Activated T-helper 1 cell treated with anti-CD3 and anti-CD28 coated beads, Interleukin-12 subunit alpha, Interleukin-12 subunit beta, Interleukin-2, Interleukin-4 antibody, amounts not matched to agents 30 ng/mL and 10 ng/mL and 1 ng/mL, durations not matched to agents 14 hours and 24 hours and 36 hours (primary cell): ENCODE measurements at regions not wholly inside any gene's neighbourhood (a gene's known extent, or its start where the extent isn't known, plus 50 kb on each side); places are given as distances from the start of the nearest gene placed in this dataset.

Source experiments
- DNase-seq: peaks from one replicate; pipeline ENCODE4 v3.0.0; 2021; ENCODE audit warnings: low spot score
- H3K27ac Mint-ChIP-seq: one replicate; pipeline ENCODE4 v1.8.0; 2021; ENCODE audit warnings: mild to moderate bottlenecking, mixed read lengths
- H3K27me3 Mint-ChIP-seq: one replicate; pipeline ENCODE4 v1.8.0; 2022; ENCODE audit warnings: mild to moderate bottlenecking, moderate library complexity, mixed read lengths; ENCODE audit not compliant: insufficient read depth
- H3K36me3 Mint-ChIP-seq: one replicate; pipeline ENCODE4 v1.8.0; 2021; ENCODE audit warnings: low read depth, mixed read lengths
- H3K4me1 Mint-ChIP-seq: one replicate; pipeline ENCODE4 v1.8.0; 2021; ENCODE audit warnings: low read depth, mixed read lengths
- H3K4me3 Mint-ChIP-seq: one replicate; pipeline ENCODE4 v1.8.0; 2021; ENCODE audit warnings: mild to moderate bottlenecking, moderate library complexity, mixed read lengths
- H3K9me3 Mint-ChIP-seq: one replicate; pipeline ENCODE4 v1.8.0; 2021; ENCODE audit warnings: mixed read lengths
- intact Hi-C: fragments of 100-400 bp; cut with micrococcal nuclease; formaldehyde crosslinking; loops from one replicate; pipeline ENCODE4 v1.15.1; 2024

DNA sequence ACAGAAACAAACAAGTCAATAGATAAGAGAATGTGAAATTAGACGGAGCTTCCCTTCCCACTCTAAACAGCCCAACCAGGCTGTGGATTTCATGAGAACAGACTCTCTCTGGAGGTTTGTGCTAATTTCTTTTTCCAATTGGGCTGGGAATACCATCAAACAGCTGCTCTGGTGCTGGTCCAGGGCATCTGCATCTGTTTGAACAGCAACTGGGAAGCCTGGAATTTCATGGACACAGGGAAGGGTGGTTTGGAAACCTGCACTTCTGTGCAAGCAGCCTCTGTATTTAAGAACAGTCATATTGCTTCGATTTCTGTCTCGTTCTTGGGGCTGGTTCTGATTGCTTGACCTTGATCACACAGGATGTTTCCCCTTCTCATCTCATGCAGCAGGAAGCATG lies 88.7 kb downstream of the FOXL1 start:
- H3K4me1 Mint-ChIP-seq, result peaks cover 35% of the 10 kb centered on the region
- intact Hi-C loops, result no loop called here
- H3K36me3 Mint-ChIP-seq, result peaks cover 2% of the 10 kb centered on the region
- no peak overlapping the region for H3K4me3 Mint-ChIP-seq
- H3K9me3 Mint-ChIP-seq, result peaks cover 7% of the 10 kb centered on the region
- H3K27me3 Mint-ChIP-seq, result peaks cover 5% of the 10 kb centered on the region
- DNase-seq, result no peak
- H3K27ac Mint-ChIP-seq, result no peak overlapping the region

- Mint-ChIP-seq H3K4me3 (no peak overlapping the region), H3K9me3 (peaks cover 7% of the 10 kb centered on the region), H3K36me3 (peaks cover 2% of the 10 kb centered on the region), H3K27me3 (peaks cover 5% of the 10 kb centered on the region), H3K4me1 (peaks cover 32% of the 10 kb centered on the region), H3K27ac (no peak overlapping the region)
- DNase-seq, result no peak
- intact Hi-C loops, result no loop called here
Observed at GRCh38 chr16:86668136-86668910, 90.0 kb downstream of the FOXL1 start.

- Mint-ChIP-seq H3K27me3 (peaks cover 5% of the 10 kb centered on the region), H3K4me3 (no peak overlapping the region), H3K27ac (no peak overlapping the region), H3K4me1 (peaks cover 22% of the 10 kb centered on the region), H3K9me3 (peaks cover 6% of the 10 kb centered on the region), H3K36me3 (peaks cover 2% of the 10 kb centered on the region)
- no peak for DNase-seq
- intact Hi-C loops, result no loop called here
Observed at GRCh38 chr16:86669285-86669805, 91.0 kb downstream of the FOXL1 start.

DNA sequence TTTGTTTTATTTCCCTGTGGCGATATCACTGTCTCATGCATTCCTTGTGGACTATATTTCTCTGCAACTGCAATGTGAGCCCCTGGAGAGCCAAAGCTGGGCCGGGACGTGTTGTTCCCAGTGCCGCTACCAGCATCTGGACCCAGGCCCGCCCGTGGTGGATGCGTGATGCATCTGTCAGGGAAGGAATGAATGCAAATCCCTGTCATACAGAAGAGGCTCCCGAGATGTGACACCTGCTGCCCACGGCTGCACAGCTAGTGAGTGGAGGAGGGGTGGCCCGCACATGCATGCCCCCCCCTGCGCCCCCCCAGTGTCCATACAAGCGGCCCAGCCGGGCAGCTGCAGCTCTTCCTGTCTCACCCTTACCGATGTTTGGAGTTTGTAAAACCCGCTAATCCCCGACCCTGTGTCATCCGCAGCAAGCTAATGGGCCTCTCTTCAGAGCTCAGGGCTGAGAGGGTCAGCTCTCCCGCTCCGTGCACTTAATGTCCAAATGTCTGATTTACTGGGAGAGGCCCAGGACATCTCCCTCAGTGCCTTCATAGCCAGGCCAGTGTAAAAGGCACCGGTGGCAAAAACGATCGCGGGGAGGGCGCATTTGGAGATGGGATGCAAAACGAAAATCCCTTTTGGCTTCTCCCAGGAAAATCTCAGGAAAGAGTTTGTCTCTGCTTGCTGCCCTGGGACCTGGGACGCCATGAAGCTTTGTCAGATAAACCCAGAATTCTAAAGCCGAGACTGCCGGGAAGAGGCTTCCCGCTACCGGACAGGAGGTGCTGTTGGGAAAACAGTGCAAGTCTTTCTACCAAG lies 91.8 kb downstream of the FOXL1 start:
- H3K9me3 Mint-ChIP-seq, result no peaks in the 10 kb centered on the region
- H3K4me3 Mint-ChIP-seq, result no peak overlapping the region
- no peak for DNase-seq
- peaks cover 5% of the 10 kb centered on the region for H3K27me3 Mint-ChIP-seq
- H3K27ac Mint-ChIP-seq, result no peak overlapping the region
- H3K36me3 Mint-ChIP-seq, result no peaks in the 10 kb centered on the region
- H3K4me1 Mint-ChIP-seq, result peaks cover 14% of the 10 kb centered on the region
- intact Hi-C loops, result no loop called here

DNA sequence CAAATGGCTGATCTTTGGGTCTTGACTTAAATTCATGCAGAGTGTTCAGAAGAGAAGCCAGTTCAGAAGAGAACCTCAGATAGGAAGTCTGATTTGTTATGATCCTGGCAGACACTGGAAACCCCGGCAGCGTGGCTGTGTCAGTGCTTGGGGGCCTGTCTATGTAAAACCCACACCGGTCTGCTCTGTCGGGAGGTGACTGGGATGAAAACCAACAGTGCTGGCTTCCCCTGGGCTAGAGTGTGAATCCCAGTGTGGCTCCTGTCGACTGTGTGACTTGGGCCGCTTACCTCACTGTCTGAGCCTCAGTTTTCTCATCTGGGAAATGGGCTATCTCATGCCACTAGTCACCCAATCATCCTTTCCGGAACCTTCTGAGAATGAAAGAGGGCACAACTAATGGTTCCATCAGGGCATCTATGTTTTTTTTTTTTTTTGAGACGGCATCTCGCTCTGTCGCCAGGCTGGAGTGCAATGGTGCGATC lies 92.4 kb downstream of the FOXL1 start:
- no peak overlapping the region for H3K4me3 Mint-ChIP-seq
- H3K36me3 Mint-ChIP-seq, result no peaks in the 10 kb centered on the region
- H3K9me3 Mint-ChIP-seq, result no peaks in the 10 kb centered on the region
- H3K27ac Mint-ChIP-seq, result no peak overlapping the region
- DNase-seq, result no peak
- peaks cover 9% of the 10 kb centered on the region for H3K4me1 Mint-ChIP-seq
- intact Hi-C loops, result no loop called here
- peaks cover 5% of the 10 kb centered on the region for H3K27me3 Mint-ChIP-seq

DNA sequence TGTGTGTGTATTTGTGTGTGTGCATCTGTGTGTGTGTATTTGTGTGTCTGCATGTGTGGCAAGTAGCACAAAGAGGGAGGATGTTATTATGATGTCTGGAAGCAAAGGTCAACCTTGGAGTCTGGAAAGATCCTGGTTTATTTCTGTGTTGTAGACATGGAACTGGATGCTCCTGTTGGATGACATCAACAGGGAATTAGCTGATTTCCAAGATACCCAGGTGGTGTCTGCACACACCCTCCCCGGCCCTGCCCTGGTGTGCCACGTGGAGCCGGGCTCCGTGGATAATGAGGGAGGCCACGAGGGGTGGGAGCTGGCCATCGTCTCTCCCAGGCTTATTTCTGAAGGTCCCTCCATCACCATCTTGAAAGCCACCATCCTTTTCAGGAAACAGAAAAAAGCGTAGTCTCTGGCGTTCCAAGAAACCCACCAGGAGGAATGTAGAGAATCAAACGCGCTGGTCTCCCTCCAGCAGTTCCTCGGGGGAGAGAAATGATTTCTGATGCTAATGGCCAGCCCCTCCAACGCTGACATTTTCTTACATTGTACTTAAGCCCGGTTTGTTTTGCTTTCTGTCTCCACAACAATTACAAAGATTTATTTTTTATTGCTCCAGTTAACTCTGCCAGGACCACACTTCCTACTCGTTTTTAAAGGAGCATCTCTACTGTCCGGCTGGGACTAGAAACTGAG lies 93.3 kb downstream of the FOXL1 start:
- DNase-seq, result no peak
- H3K27me3 Mint-ChIP-seq, result peaks cover 5% of the 10 kb centered on the region
- H3K9me3 Mint-ChIP-seq, result no peaks in the 10 kb centered on the region
- H3K4me3 Mint-ChIP-seq, result no peak overlapping the region
- H3K27ac Mint-ChIP-seq, result no peak overlapping the region
- intact Hi-C loops, result no loop called here
- peaks cover under 1% of the 10 kb centered on the region for H3K4me1 Mint-ChIP-seq
- no peaks in the 10 kb centered on the region for H3K36me3 Mint-ChIP-seq

- H3K36me3 Mint-ChIP-seq, result no peaks in the 10 kb centered on the region
- no peaks in the 10 kb centered on the region for H3K9me3 Mint-ChIP-seq
- intact Hi-C loops, result no loop called here
- H3K27ac Mint-ChIP-seq, result no peak overlapping the region
- no peak for DNase-seq
- H3K4me3 Mint-ChIP-seq, result no peak overlapping the region
- H3K4me1 Mint-ChIP-seq, result no peaks in the 10 kb centered on the region
- H3K27me3 Mint-ChIP-seq, result peaks cover 5% of the 10 kb centered on the region
Observed at GRCh38 chr16:86672179-86672863, 94.0 kb downstream of the FOXL1 start.

DNA sequence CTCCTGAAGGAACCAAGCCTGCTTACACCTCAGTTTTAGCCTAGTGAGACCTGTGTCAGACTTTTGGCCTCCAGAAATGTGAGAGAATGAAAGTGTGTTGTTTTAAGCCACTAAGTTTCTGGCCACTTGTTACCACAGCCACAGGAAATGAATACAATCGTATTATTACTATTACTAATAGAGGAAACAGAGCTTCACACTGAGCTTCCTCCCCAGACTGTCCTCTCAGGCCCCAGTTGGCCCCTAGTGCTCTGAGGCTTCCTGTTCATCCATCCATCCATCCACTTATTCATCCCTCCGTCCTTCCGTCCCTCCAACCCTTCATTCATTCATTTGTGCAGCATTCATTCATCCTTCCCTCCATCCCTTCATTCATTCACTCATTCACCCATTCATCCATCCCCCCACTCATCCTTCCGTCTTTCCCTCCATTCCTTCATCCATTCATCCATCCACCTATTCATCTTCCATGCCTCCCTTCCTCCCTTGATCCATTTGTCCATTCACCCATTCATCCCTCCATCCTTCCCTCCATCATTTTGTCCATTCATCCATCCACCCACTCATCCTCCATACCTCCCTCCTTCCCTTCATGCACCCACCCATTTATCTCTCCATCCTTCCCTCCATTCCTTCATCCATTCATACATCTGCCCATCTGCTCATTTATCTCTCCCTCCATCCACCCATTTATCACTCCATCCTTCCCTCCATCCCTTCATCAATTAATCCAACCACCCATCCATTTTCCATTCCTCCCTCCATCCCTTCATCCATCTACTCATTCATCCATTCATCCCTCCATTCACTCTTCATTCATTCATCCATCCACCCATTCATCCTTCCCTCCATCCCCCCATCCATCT lies 95.0 kb downstream of the FOXL1 start:
- DNase-seq, result no peak
- H3K27me3 Mint-ChIP-seq, result peaks cover 5% of the 10 kb centered on the region
- H3K4me1 Mint-ChIP-seq, result no peaks in the 10 kb centered on the region
- no peak overlapping the region for H3K27ac Mint-ChIP-seq
- no peaks in the 10 kb centered on the region for H3K36me3 Mint-ChIP-seq
- no peak overlapping the region for H3K4me3 Mint-ChIP-seq
- no peaks in the 10 kb centered on the region for H3K9me3 Mint-ChIP-seq
- intact Hi-C loops, result no loop called here

- no peak for DNase-seq
- intact Hi-C loops, result no loop called here
- Mint-ChIP-seq H3K27ac (no peak overlapping the region), H3K4me1 (no peaks in the 10 kb centered on the region), H3K36me3 (no peaks in the 10 kb centered on the region), H3K9me3 (no peaks in the 10 kb centered on the region), H3K4me3 (no peak overlapping the region), H3K27me3 (peaks cover 5% of the 10 kb centered on the region)
Observed at GRCh38 chr16:86673956-86674453, 95.7 kb downstream of the FOXL1 start.

DNA sequence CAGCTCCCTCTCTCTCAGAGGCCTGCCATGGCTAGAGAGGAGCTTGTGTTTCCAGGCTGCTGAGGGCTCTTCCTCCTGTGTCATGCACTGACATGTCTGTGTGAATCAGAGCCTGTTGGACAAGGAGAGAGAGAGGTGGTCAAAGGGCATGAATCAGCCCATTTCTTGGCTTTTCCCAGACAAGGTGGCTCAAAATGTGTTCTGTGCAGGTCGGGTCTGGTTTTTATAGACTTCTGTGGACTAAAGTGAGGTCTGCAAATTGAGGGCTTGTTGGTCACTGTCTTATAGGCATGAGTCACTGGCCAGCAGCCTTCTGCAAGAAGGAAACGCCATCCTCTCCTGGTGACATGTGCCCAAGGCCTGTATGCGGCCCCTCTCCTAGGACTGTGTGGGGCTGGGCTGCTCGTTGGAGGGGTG lies 97.9 kb downstream of the FOXL1 start:
- intact Hi-C loops, result no loop called here
- DNase-seq, result no peak
- H3K36me3 Mint-ChIP-seq, result peaks cover 1% of the 10 kb centered on the region
- H3K4me1 Mint-ChIP-seq, result no peaks in the 10 kb centered on the region
- no peak overlapping the region for H3K4me3 Mint-ChIP-seq
- peaks cover 6% of the 10 kb centered on the region for H3K9me3 Mint-ChIP-seq
- peaks cover 3% of the 10 kb centered on the region for H3K27me3 Mint-ChIP-seq
- no peak overlapping the region for H3K27ac Mint-ChIP-seq

GRCh38 chr16:86679490-86679889 lies 101.1 kb downstream of the FOXL1 start:
- Mint-ChIP-seq H3K4me3 (no peak overlapping the region), H3K27ac (no peak overlapping the region), H3K27me3 (peaks cover 4% of the 10 kb centered on the region), H3K4me1 (no peaks in the 10 kb centered on the region), H3K36me3 (peaks cover 1% of the 10 kb centered on the region), H3K9me3 (peaks cover 6% of the 10 kb centered on the region)
- no peak for DNase-seq
- intact Hi-C loops, result no loop called here
